Endodermal cell (in vitro differentiated cells): ENCODE measurements at regions not wholly inside any gene's neighbourhood (a gene's known extent, or its start where the extent isn't known, plus 50 kb on each side); places are given as distances from the start of the nearest gene placed in this dataset.

Experiments used
- DNase-seq: peaks from one replicate; pipeline ENCODE4 v3.0.0-alpha.2; 2017
- H3K27ac ChIP-seq: 2 replicates; pipeline ENCODE4 v1.5.1; 2013; ENCODE audit warnings: mild to moderate bottlenecking, low read depth, low read length, moderate library complexity
- H3K27me3 ChIP-seq: 2 replicates; pipeline ENCODE4 v1.6.1; 2013; ENCODE audit warnings: mild to moderate bottlenecking, low read length, moderate library complexity; ENCODE audit not compliant: insufficient read depth, control insufficient read depth, poor library complexity, severe bottlenecking
- H3K36me3 ChIP-seq: 2 replicates; pipeline ENCODE4 v1.7.0; 2013; ENCODE audit warnings: mild to moderate bottlenecking, low read length, moderate library complexity; ENCODE audit not compliant: control insufficient read depth, insufficient read depth
- H3K4me1 ChIP-seq: one replicate; pipeline ENCODE4 v1.7.0; 2013; ENCODE audit warnings: low read length; ENCODE audit not compliant: control insufficient read depth, insufficient read depth
- H3K4me3 ChIP-seq: 2 replicates; pipeline ENCODE4 v1.5.1; 2013; ENCODE audit warnings: mild to moderate bottlenecking, low read length, moderate library complexity
- H3K9ac ChIP-seq: 2 replicates; pipeline ENCODE4 v1.6.1; 2013; ENCODE audit warnings: mild to moderate bottlenecking, low read length, moderate library complexity; ENCODE audit not compliant: poor library complexity, severe bottlenecking; ENCODE audit errors: extremely low read depth
- H3K9me3 ChIP-seq: 2 replicates; pipeline ENCODE4 v1.6.1; 2013; ENCODE audit warnings: mild to moderate bottlenecking, low read length, moderate library complexity; ENCODE audit not compliant: control insufficient read depth
- H3K27ac Mint-ChIP-seq: 2 replicates; pipeline ENCODE4 v1.8.0; 2020; ENCODE audit warnings: mixed read lengths
- H3K27me3 Mint-ChIP-seq: 2 replicates; pipeline ENCODE4 v1.8.0; 2021; ENCODE audit warnings: mild to moderate bottlenecking, mixed read lengths; ENCODE audit not compliant: insufficient read depth
- H3K36me3 Mint-ChIP-seq: 2 replicates; pipeline ENCODE4 v1.8.0; 2020; ENCODE audit warnings: low read depth, mixed read lengths
- H3K4me1 Mint-ChIP-seq: 2 replicates; pipeline ENCODE4 v1.8.0; 2020; ENCODE audit warnings: mixed read lengths
- H3K4me3 Mint-ChIP-seq: 2 replicates; pipeline ENCODE4 v1.8.0; 2020; ENCODE audit warnings: mild to moderate bottlenecking, moderate library complexity, mixed read lengths
- H3K9me3 Mint-ChIP-seq: 2 replicates; pipeline ENCODE4 v1.8.0; 2020; ENCODE audit warnings: mild to moderate bottlenecking, mixed read lengths
- CTCF ChIP-seq: fragments of 200-600 bp; sonication (generic); conservative IDR thresholded peaks from 2 replicates; pipeline ENCODE4 v1.5.0; 2021; ENCODE audit warnings: antibody characterized with exemption, mild to moderate bottlenecking
- WGBS, 2 experiments: methylation state at CpG; one replicate each; pipeline versions ENCODE4 v1.1.5 to v1.1.7; 2013; ENCODE audit warnings: missing lambda C conversion rate in 2 of 2, mixed read lengths in 1 of 2; ENCODE audit not compliant: insufficient coverage in 1 of 2, insufficient read length in 1 of 2; 5-methylcytosine and 5-hydroxymethylcytosine counted together

DNA sequence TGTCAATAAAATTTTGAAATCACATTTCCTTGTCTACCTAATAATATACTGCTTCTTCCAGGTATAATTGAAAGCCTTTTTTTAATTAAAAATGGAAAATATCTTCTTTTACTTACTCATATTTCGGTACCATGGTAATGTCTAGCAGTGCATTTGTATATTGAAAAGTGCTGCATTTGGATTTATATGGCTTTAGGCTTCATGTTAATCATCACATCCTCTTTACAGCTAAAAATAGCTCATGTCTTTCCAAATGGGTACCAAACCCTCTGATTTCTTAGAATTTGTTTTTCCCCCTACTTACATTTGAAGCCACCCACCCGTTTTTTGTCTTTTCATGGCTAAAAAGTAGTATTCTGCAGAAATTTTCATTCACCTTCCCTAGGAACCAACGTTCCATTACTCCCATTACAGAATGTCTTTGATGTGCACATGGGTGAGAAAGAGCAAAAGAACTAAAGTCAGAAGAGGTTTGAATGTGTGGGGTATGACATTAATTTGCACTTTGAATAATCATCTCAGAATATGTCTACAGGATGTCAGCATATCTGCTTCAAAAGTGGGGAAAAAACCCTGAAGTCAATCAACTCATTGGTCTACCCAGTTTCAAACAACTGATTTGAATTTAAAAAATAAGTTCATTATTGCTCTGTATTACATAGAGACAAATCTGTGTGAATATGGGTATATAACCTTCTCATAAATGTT is 935.9 kb downstream of the GATA3 start:
- H3K27me3 ChIP-seq, result no peaks in the 10 kb centered on the region
- WGBS, 2 experiments, result 84% methylated on average over 2 of the region's 3 CpGs; no CpG with 5 or more reads in 1 of the 2 experiments
- no peaks in the 10 kb centered on the region for H3K36me3 ChIP-seq
- H3K9ac ChIP-seq, result no peak overlapping the region
- Mint-ChIP-seq H3K9me3 (no peaks in the 10 kb centered on the region), H3K36me3 (no peaks in the 10 kb centered on the region), H3K27ac (no peak overlapping the region), H3K27me3 (peaks cover 2% of the 10 kb centered on the region), H3K4me1 (no peaks in the 10 kb centered on the region), H3K4me3 (no peak overlapping the region)
- no peaks in the 10 kb centered on the region for H3K9me3 ChIP-seq
- DNase-seq, result no peak
- no peak overlapping the region for H3K4me3 ChIP-seq
- TF ChIP-seq CTCF, result no peak
- no peak overlapping the region for H3K27ac ChIP-seq
- no peaks in the 10 kb centered on the region for H3K4me1 ChIP-seq

DNA sequence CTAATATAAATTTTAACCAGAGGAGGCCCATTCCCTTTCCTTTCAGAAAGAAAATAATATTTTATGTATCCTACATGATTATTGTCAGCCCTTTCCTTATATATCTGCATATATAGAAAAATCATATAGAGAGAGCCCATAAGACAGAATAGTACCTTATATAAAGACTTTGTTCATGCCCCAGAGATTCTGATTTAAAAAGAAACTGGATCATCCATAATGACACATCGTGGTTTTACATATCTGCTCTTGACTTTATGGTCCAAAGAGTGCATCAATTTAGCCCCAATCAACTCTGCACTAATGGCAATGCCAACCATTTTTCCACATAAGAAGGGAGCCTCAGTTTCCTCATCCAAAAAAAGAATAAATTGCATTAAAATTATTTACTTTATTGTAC is 937.5 kb downstream of the GATA3 start:
- DNase-seq, result no peak
- Histone ChIP-seq H3K27me3 (no peaks in the 10 kb centered on the region), H3K36me3 (no peaks in the 10 kb centered on the region), H3K9me3 (no peaks in the 10 kb centered on the region), H3K27ac (no peak overlapping the region), H3K9ac (no peak overlapping the region), H3K4me1 (no peaks in the 10 kb centered on the region), H3K4me3 (no peak overlapping the region)
- Mint-ChIP-seq H3K27me3 (peaks cover 2% of the 10 kb centered on the region), H3K36me3 (no peaks in the 10 kb centered on the region), H3K9me3 (no peaks in the 10 kb centered on the region), H3K4me3 (no peak overlapping the region), H3K27ac (no peak overlapping the region), H3K4me1 (no peaks in the 10 kb centered on the region)
- 92% methylated on average over 1 of the region's 1 CpG; no CpG with 5 or more reads in 1 of the 2 experiments for WGBS, 2 experiments
- TF ChIP-seq CTCF, result no peak

DNA sequence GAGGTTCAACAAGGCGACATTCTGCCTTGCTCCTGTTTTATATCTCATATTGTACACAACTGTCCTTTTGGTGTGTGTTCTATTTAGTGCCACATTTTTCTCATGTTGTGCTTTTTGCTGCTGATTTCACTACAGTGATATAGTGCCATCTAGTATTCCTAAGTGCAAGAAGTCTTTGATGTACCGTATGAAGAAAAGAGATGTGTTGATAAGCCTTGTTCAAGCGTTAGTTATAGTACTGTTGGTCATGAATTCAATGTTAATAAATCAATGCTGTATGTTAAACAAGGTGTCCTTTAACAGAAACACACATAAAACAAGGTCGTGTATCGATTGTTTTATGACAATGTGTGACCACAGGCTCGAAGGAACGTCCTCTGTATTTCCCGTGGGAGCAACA is 939.4 kb downstream of the GATA3 start:
- H3K27ac ChIP-seq, result no peak overlapping the region
- no peak for TF ChIP-seq CTCF
- H3K4me1 ChIP-seq, result no peaks in the 10 kb centered on the region
- Mint-ChIP-seq H3K36me3 (no peaks in the 10 kb centered on the region), H3K4me1 (no peaks in the 10 kb centered on the region), H3K4me3 (no peak overlapping the region), H3K9me3 (no peaks in the 10 kb centered on the region), H3K27ac (no peak overlapping the region), H3K27me3 (peaks cover 2% of the 10 kb centered on the region)
- H3K4me3 ChIP-seq, result no peak overlapping the region
- no peak for DNase-seq
- H3K27me3 ChIP-seq, result no peaks in the 10 kb centered on the region
- H3K9me3 ChIP-seq, result no peaks in the 10 kb centered on the region
- no peak overlapping the region for H3K9ac ChIP-seq
- 92 to 96% methylated on average over 6 to 8 of the region's 8 CpGs for WGBS, 2 experiments
- no peaks in the 10 kb centered on the region for H3K36me3 ChIP-seq
